Fibroblast of lung (primary cell): ENCODE measurements at regions not wholly inside any gene's neighbourhood (a gene's known extent, or its start where the extent isn't known, plus 50 kb on each side); places are given as distances from the start of the nearest gene placed in this dataset.

Source experiments
- DNase-seq, 2 donors: peaks; one replicate each; pipeline versions ENCODE4 v3.0.0 to v3.0.0-alpha.2; 2010; ENCODE audit warnings: low read depth in 2 of 2
- H2AFZ ChIP-seq: 2 replicates; pipeline ENCODE4 v1.5.1; 2012; ENCODE audit warnings: low read length, control low read depth, inconsistent platforms
- H3K27ac ChIP-seq: 2 replicates; pipeline ENCODE4 v1.5.1; 2011; ENCODE audit warnings: low read length, control low read depth; ENCODE audit not compliant: insufficient read depth
- H3K27me3 ChIP-seq: 2 replicates; pipeline ENCODE4 v1.5.1; 2011; ENCODE audit warnings: mild to moderate bottlenecking, low read length; ENCODE audit not compliant: control insufficient read depth, insufficient read depth
- H3K36me3 ChIP-seq: 2 replicates; pipeline ENCODE4 v1.5.1; 2011; ENCODE audit warnings: low read length; ENCODE audit not compliant: control insufficient read depth, insufficient read depth
- H3K4me1 ChIP-seq: 2 replicates; pipeline ENCODE4 v1.5.1; 2011; ENCODE audit warnings: low read length; ENCODE audit not compliant: control insufficient read depth, insufficient read depth; ENCODE audit errors: extremely low read depth
- H3K4me2 ChIP-seq: 2 replicates; pipeline ENCODE4 v1.5.1; 2011; ENCODE audit warnings: low read length, control low read depth; ENCODE audit not compliant: insufficient read depth; ENCODE audit errors: extremely low read depth
- H3K4me3 ChIP-seq, 4 experiments: fragments of 200-600 bp in 1 of 4; sonication (generic) in 1 of 4; replicated peaks in 1 of 4; 2 replicates each; pipeline ENCODE4 v1.5.1; 2011 to 2016; ENCODE audit warnings: low read length in 4 of 4, low read depth in 3 of 4, mild to moderate bottlenecking in 3 of 4, control low read depth in 2 of 4, inconsistent platforms in 1 of 4, mixed read lengths in 1 of 4; ENCODE audit not compliant: insufficient read depth in 1 of 4; ENCODE audit errors: control extremely low read depth in 1 of 4
- H3K79me2 ChIP-seq: 2 replicates; pipeline ENCODE4 v1.5.1; 2012; ENCODE audit warnings: mild to moderate bottlenecking, low read length, inconsistent platforms; ENCODE audit not compliant: control insufficient read depth, insufficient read depth
- H3K9ac ChIP-seq: 2 replicates; pipeline ENCODE4 v1.5.1; 2011; ENCODE audit warnings: mild to moderate bottlenecking, low read length, control low read depth; ENCODE audit not compliant: insufficient read depth
- H3K9me3 ChIP-seq: 2 replicates; pipeline ENCODE4 v1.5.1; 2012; ENCODE audit warnings: low read depth, low read length; ENCODE audit not compliant: control insufficient read depth, insufficient read depth
- H4K20me1 ChIP-seq: 2 replicates; pipeline ENCODE4 v1.5.1; 2011; ENCODE audit warnings: low read length; ENCODE audit not compliant: control insufficient read depth, insufficient read depth; ENCODE audit errors: extremely low read depth
- EZH2 ChIP-seq: IDR thresholded peaks from 2 replicates; pipeline ENCODE4 v1.5.1; 2012; ENCODE audit warnings: low read length, control low read depth, mild to moderate bottlenecking; ENCODE audit errors: missing control alignments
- TF ChIP-seq, protein P1 (sequence below), 2 donors: IDR thresholded peaks in 1 of 2; conservative IDR thresholded peaks in 1 of 2; 1 replicate in 1 of 2; 2 replicates in 1 of 2; pipeline ENCODE4 v1.5.1; 2011 to 2012; ENCODE audit warnings: low read length in 2 of 2, control low read depth in 1 of 2, inconsistent platforms in 1 of 2, low read depth in 1 of 2, mild to moderate bottlenecking in 1 of 2

DNA sequence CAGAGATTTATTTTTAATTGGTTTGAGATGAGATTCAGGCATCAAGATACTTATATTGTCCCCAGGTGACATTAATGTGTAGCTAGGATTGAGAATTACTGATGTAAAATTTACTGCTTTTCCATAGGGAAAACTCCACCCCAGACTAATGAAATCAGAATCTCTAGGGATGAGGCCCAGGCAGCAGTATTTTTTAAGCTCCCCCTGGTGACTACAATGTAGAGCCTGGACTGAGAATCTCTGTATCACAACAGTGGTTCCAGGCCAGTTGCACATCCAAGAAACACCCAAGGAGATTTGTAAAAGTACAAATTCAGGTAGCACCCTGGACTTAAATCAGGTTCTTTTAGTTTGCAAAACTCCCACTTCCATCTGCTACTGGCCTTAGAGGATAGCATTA lies 185.7 kb downstream of the MARCHF11 start:
- Histone ChIP-seq H4K20me1 (no peaks in the 10 kb centered on the region), H3K27ac (no peak overlapping the region), H3K4me3 (no peak overlapping the region), H3K4me1 (peaks cover 3% of the 10 kb centered on the region), H3K27me3 (no peaks in the 10 kb centered on the region), H3K9ac (no peak overlapping the region), H3K79me2 (no peaks in the 10 kb centered on the region), H3K36me3 (no peaks in the 10 kb centered on the region), H3K4me2 (no peak overlapping the region), H3K9me3 (no peaks in the 10 kb centered on the region), H2AFZ (no peak overlapping the region)
- TF ChIP-seq, protein P1, sequence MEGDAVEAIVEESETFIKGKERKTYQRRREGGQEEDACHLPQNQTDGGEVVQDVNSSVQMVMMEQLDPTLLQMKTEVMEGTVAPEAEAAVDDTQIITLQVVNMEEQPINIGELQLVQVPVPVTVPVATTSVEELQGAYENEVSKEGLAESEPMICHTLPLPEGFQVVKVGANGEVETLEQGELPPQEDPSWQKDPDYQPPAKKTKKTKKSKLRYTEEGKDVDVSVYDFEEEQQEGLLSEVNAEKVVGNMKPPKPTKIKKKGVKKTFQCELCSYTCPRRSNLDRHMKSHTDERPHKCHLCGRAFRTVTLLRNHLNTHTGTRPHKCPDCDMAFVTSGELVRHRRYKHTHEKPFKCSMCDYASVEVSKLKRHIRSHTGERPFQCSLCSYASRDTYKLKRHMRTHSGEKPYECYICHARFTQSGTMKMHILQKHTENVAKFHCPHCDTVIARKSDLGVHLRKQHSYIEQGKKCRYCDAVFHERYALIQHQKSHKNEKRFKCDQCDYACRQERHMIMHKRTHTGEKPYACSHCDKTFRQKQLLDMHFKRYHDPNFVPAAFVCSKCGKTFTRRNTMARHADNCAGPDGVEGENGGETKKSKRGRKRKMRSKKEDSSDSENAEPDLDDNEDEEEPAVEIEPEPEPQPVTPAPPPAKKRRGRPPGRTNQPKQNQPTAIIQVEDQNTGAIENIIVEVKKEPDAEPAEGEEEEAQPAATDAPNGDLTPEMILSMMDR (conservative IDR thresholded peaks at IDR 0.05 in 1 of 2, IDR thresholded peaks at IDR 0.05 in 1 of 2; ENCODE audit: low read depth in 1 of 2, low read length in 2 of 2) = peak; percentile 50 to 52
- no peak for TF ChIP-seq EZH2
- peak; percentile 13 to 33 for DNase-seq

DNA sequence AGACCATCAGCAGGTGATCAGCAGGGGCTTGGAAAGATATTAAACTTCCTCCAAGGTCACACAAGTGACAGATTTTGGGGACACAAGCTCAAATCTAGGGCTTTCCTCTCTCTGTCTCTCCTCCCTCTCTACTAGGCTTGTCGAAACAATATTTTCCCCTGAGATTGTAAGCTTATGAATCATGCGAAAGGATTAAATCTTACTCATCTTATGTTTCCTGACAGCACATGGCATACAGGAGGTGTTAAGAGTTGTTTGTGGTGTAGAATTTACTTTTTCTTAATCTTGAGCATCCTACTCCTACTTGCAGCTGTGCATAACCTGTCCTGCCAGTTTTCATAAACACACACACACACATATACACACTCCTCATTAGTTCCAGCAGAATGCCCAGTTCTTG lies 186.3 kb downstream of the MARCHF11 start:
- Histone ChIP-seq H3K79me2 (no peaks in the 10 kb centered on the region), H3K27ac (no peak overlapping the region), H3K9ac (no peak overlapping the region), H3K4me3 (no peak overlapping the region), H3K4me2 (peak overlapping the region; percentile 41), H3K9me3 (no peaks in the 10 kb centered on the region), H4K20me1 (no peaks in the 10 kb centered on the region), H2AFZ (no peak overlapping the region), H3K27me3 (no peaks in the 10 kb centered on the region), H3K4me1 (peaks cover 3% of the 10 kb centered on the region), H3K36me3 (no peaks in the 10 kb centered on the region)
- TF ChIP-seq, protein P1 (conservative IDR thresholded peaks at IDR 0.05 in 1 of 2, IDR thresholded peaks at IDR 0.05 in 1 of 2; ENCODE audit: low read depth in 1 of 2, low read length in 2 of 2) = no peak
- TF ChIP-seq EZH2 = no peak
- peak; percentile 3 to 75 for DNase-seq

DNA sequence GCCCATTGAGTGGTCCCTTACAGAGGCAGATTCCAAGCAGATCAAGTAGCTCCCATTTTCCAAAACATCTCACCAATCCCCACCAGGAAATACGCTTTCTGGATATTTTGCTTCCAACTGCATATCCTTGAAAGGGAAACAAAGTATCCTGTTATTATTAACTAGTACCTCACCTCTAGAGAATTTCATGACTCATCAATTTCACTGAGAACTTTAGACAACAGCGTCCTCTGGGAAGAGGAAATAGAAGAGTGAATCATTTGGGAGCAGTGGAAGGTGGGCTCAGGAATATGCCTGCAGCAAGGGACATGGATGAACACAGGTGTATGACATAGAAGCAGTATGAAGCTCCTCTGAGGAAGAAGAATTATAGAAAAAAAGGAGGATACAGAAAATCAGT lies 186.7 kb downstream of the MARCHF11 start:
- Histone ChIP-seq H3K27ac (no peak overlapping the region), H4K20me1 (no peaks in the 10 kb centered on the region), H3K79me2 (no peaks in the 10 kb centered on the region), H3K9ac (no peak overlapping the region), H3K9me3 (no peaks in the 10 kb centered on the region), H3K36me3 (no peaks in the 10 kb centered on the region), H3K4me3 (no peak overlapping the region), H3K27me3 (no peaks in the 10 kb centered on the region), H3K4me2 (peak overlapping the region; percentile 41), H2AFZ (no peak overlapping the region), H3K4me1 (peaks cover 3% of the 10 kb centered on the region)
- DNase-seq = peak; percentile 47 to 82
- TF ChIP-seq EZH2 = no peak
- TF ChIP-seq, protein P1 (conservative IDR thresholded peaks at IDR 0.05 in 1 of 2, IDR thresholded peaks at IDR 0.05 in 1 of 2; ENCODE audit: low read depth in 1 of 2, low read length in 2 of 2) = peak in 1 of 2 donors; percentile 10
